HepG2 (cell line): ENCODE measurements at regions not wholly inside any gene's neighbourhood (a gene's known extent, or its start where the extent isn't known, plus 50 kb on each side); places are given as distances from the start of the nearest gene placed in this dataset.

Experiments used
- ATF3 ChIP-seq: sonication (generic); formaldehyde crosslinking; IDR thresholded peaks from 2 replicates; pipeline ENCODE4 v1.4.0; 2020; ENCODE audit warnings: missing genetic modification reagents
- CCAR2 ChIP-seq: fragments of 200-400 bp; formaldehyde crosslinking; optimal IDR thresholded peaks from 2 replicates; pipeline ENCODE3; 2018; ENCODE audit warnings: low read depth, mild to moderate bottlenecking, low read length, moderate library complexity
- DPF2 ChIP-seq: sonication (generic); formaldehyde crosslinking; IDR thresholded peaks from 2 replicates; pipeline ENCODE4 v1.4.0; 2020; ENCODE audit warnings: mild to moderate bottlenecking, low read depth, missing genetic modification reagents, borderline replicate concordance
- GRHL1 ChIP-seq: sonication (generic); formaldehyde crosslinking; conservative IDR thresholded peaks from 2 replicates; pipeline ENCODE4 v1.8.0; 2022; ENCODE audit warnings: missing genetic modification reagents
- HMG20B ChIP-seq: conservative IDR thresholded peaks from 2 replicates; pipeline ENCODE4 v1.6.1; 2016; ENCODE audit warnings: missing genetic modification reagents, missing compliant biosample characterization
- HNRNPLL ChIP-seq: fragments of 200-400 bp; formaldehyde crosslinking; IDR thresholded peaks from 2 replicates; pipeline ENCODE4 v1.6.1; 2017; ENCODE audit warnings: mild to moderate bottlenecking, low read depth, low read length; ENCODE audit not compliant: poor library complexity, severe bottlenecking
- KAT8 ChIP-seq: IDR thresholded peaks from 2 replicates; pipeline ENCODE4 v1.6.1; 2016; ENCODE audit warnings: missing genetic modification reagents, missing compliant biosample characterization
- RBAK ChIP-seq: sonication (generic); formaldehyde crosslinking; IDR thresholded peaks from 2 replicates; pipeline ENCODE4 v1.5.1; 2020; ENCODE audit warnings: mild to moderate bottlenecking, missing genetic modification reagents
- SNAPC5 ChIP-seq: sonication (generic); formaldehyde crosslinking; IDR thresholded peaks from 2 replicates; pipeline ENCODE4 v1.8.1; 2023; ENCODE audit warnings: mild to moderate bottlenecking, missing genetic modification reagents, borderline replicate concordance
- STAG1 ChIP-seq: sonication (generic); formaldehyde crosslinking; IDR thresholded peaks from 2 replicates; pipeline ENCODE4 v1.4.0; 2020; ENCODE audit warnings: missing genetic modification reagents
- ZNF12 ChIP-seq: sonication (generic); formaldehyde crosslinking; IDR thresholded peaks from 2 replicates; pipeline ENCODE4 v1.5.0; 2020; ENCODE audit warnings: missing genetic modification reagents
- ZNF563 ChIP-seq: sonication (generic); formaldehyde crosslinking; IDR thresholded peaks from 2 replicates; pipeline ENCODE4 v1.8.0; 2022; ENCODE audit warnings: mild to moderate bottlenecking, moderate library complexity, missing genetic modification reagents
- TF ChIP-seq, protein P1 (sequence below): IDR thresholded peaks from 2 replicates; pipeline ENCODE4 v1.6.1; 2016; ENCODE audit warnings: control low read depth

GRCh38 chr5:100647461-100648230 lies 112.5 kb downstream of the FAM174A start (continued):
- TF ChIP-seq ATF3 (no peak), SNAPC5 (no peak), KAT8 (CRISPR knock-in tag) (no peak), HNRNPLL (no peak), GRHL1 (CRISPR knock-in tag) (no peak), ZNF12 (CRISPR knock-in tag) (no peak), DPF2 (CRISPR knock-in tag) (no peak), RBAK (CRISPR knock-in tag) (no peak), ZNF563 (CRISPR knock-in tag) (no peak), HMG20B (CRISPR knock-in tag) (no peak), CCAR2 (no peak), STAG1 (no peak)
- TF ChIP-seq, protein P1, sequence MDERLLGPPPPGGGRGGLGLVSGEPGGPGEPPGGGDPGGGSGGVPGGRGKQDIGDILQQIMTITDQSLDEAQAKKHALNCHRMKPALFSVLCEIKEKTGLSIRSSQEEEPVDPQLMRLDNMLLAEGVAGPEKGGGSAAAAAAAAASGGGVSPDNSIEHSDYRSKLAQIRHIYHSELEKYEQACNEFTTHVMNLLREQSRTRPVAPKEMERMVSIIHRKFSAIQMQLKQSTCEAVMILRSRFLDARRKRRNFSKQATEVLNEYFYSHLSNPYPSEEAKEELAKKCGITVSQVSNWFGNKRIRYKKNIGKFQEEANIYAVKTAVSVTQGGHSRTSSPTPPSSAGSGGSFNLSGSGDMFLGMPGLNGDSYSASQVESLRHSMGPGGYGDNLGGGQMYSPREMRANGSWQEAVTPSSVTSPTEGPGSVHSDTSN (CRISPR knock-in tag), result no peak
